GM12878 (cell line): ENCODE measurements at regions not wholly inside any gene's neighbourhood (a gene's known extent, or its start where the extent isn't known, plus 50 kb on each side); places are given as distances from the start of the nearest gene placed in this dataset.

ENCODE experiments used
- ATAC-seq: fragments of 200-7000 bp; cut with Tn5 transposase; 3 replicates; pipeline ENCODE4 v1.9.1; 2020; ENCODE audit warnings: mild to moderate bottlenecking, moderate library complexity
- BruUV-seq: library from RNA; stranded (reverse); fragments of 400-500 nt; replicated peaks from 2 replicates; lab custom pipeline; 2021; lab: Mats Ljungman, UMichigan
- CTCF ChIA-PET: fragments of 300-600 bp; sonication (Branson Sonifier 250); formaldehyde crosslinking; extraction: SDS; loops from one replicate; lab custom pipeline; 2021; ENCODE audit warnings: inconsistent platforms; lab: Yijun Ruan, JAX
- POLR2A ChIA-PET: fragments of 350-600 bp; formaldehyde crosslinking; extraction: SDS; loops from one replicate; lab custom pipeline; 2021; ENCODE audit warnings: inconsistent platforms; lab: Charles Lee
- RAD21 ChIA-PET: fragments of 300-600 bp; sonication (Branson Sonifier 250); formaldehyde crosslinking; loops from one replicate; lab custom pipeline; 2023; ENCODE audit warnings: antibody characterized with exemption; ENCODE audit not compliant: unreplicated experiment; lab: Charles Lee
- SMC1A ChIA-PET: fragments of 300-600 bp; sonication (Branson Sonifier 250); formaldehyde crosslinking; loops from one replicate; lab custom pipeline; 2023; ENCODE audit not compliant: unreplicated experiment, uncharacterized antibody; lab: Charles Lee
- DNase-seq: peaks from one replicate; pipeline ENCODE4 v3.0.0-alpha.2; 2011; ENCODE audit warnings: low read depth, low spot score
- FAIRE-seq: peaks from 3 replicates; lab custom pipeline; 2011; peaks lifted over from hg19 to GRCh38; lab: Jason Lieb, UNC
- H2AFZ ChIP-seq: 2 replicates; pipeline ENCODE4 v1.6.0; 2011; ENCODE audit warnings: low read depth, low read length, control low read depth; ENCODE audit not compliant: control insufficient read depth
- H3K27ac ChIP-seq: 2 replicates; pipeline ENCODE4 v1.5.1; 2011; ENCODE audit warnings: control low read depth; ENCODE audit not compliant: control insufficient read depth, insufficient read depth
- H3K27me3 ChIP-seq, 2 experiments: replicated peaks in 1 of 2; 2 replicates each; pipeline versions ENCODE4 v1.6.0 to v1.6.1; 2011; ENCODE audit warnings: low read length in 1 of 2; ENCODE audit not compliant: control insufficient read depth in 2 of 2, insufficient read depth in 2 of 2
- H3K36me3 ChIP-seq, 2 experiments: 2 replicates each; pipeline ENCODE4 v1.5.1; 2011; ENCODE audit warnings: low read length in 1 of 2; ENCODE audit not compliant: control insufficient read depth in 2 of 2, insufficient read depth in 2 of 2
- H3K4me1 ChIP-seq: 2 replicates; pipeline ENCODE4 v1.6.1; 2011; ENCODE audit warnings: mild to moderate bottlenecking, low read length, moderate library complexity, mixed read lengths; ENCODE audit not compliant: control insufficient read depth, insufficient read depth
- H3K4me2 ChIP-seq: 2 replicates; pipeline ENCODE4 v1.6.0; 2011; ENCODE audit warnings: control low read depth; ENCODE audit not compliant: control insufficient read depth, insufficient read depth
- H3K4me3 ChIP-seq: fragments of 200-600 bp; sonication (generic); 2 replicates; pipeline ENCODE4 v1.5.1; 2016
- H3K79me2 ChIP-seq: 2 replicates; pipeline ENCODE4 v1.6.0; 2011; ENCODE audit warnings: low read length; ENCODE audit not compliant: control insufficient read depth, insufficient read depth
- H3K9ac ChIP-seq: 2 replicates; pipeline ENCODE4 v1.8.0; 2011; ENCODE audit warnings: low read length, control low read depth, mixed read lengths; ENCODE audit not compliant: control insufficient read depth, insufficient read depth
- H3K9me3 ChIP-seq: replicated peaks from 3 replicates; pipeline ENCODE4 v1.5.1; 2011; ENCODE audit warnings: mild to moderate bottlenecking, low read length; ENCODE audit not compliant: control insufficient read depth, insufficient read depth
- H4K20me1 ChIP-seq: 2 replicates; pipeline ENCODE4 v1.6.0; 2011; ENCODE audit not compliant: control insufficient read depth, insufficient read depth
- CREB1 ChIP-seq: IDR thresholded peaks from 2 replicates; pipeline ENCODE4 v1.6.1; 2012; ENCODE audit warnings: low read depth, mild to moderate bottlenecking, inconsistent platforms
- HDAC6 ChIP-seq: fragments of 200-600 bp; sonication (generic); IDR thresholded peaks from one replicate; pipeline ENCODE4 v1.8.0; 2017; ENCODE audit warnings: antibody characterized with exemption; ENCODE audit not compliant: unreplicated experiment
- NBN ChIP-seq: fragments of 450-650 bp; IDR thresholded peaks from 2 replicates; pipeline ENCODE4 v1.6.1; 2016
- PAX8 ChIP-seq: fragments of 450-650 bp; IDR thresholded peaks from 2 replicates; pipeline ENCODE4 v1.6.1; 2017; ENCODE audit warnings: mild to moderate bottlenecking, moderate library complexity
- ZNF217 ChIP-seq: fragments of 450-650 bp; IDR thresholded peaks from 2 replicates; pipeline ENCODE4 v1.6.1; 2017; ENCODE audit warnings: antibody characterized with exemption, mild to moderate bottlenecking
- WGBS: methylation state at CpG from one replicate; pipeline ENCODE4 v1.1.6; 2016; ENCODE audit warnings: low lambda C conversion rate; ENCODE audit not compliant: insufficient replicate concordance, insufficient coverage; ENCODE audit errors: missing lambda C conversion rate; 5-methylcytosine and 5-hydroxymethylcytosine counted together
- in situ Hi-C: fragments of 300-500 bp; cut with MboI; formaldehyde crosslinking; loops from 9 replicates; pipeline ENCODE4 v1.14.3; 2018; ENCODE audit warnings: mixed read lengths
- intact Hi-C: fragments of 100-400 bp; cut with micrococcal nuclease; formaldehyde crosslinking; loops from one replicate; pipeline ENCODE4 v1.14.2; 2022; ENCODE audit not compliant: unreplicated experiment
- TF ChIP-seq, protein P1 (sequence below): IDR thresholded peaks from 2 replicates; pipeline ENCODE4 v1.6.1; 2012; ENCODE audit warnings: improper control_type of control experiment, low read depth, low read length; ENCODE audit not compliant: insufficient replicate concordance
- TF ChIP-seq, protein P2 (sequence below): IDR thresholded peaks from 2 replicates; pipeline ENCODE4 v1.6.1; 2012; ENCODE audit warnings: mild to moderate bottlenecking, low read depth, low read length
- TF ChIP-seq, protein P3 (sequence below): fragments of 450-650 bp; IDR thresholded peaks from 2 replicates; pipeline ENCODE4 v1.6.1; 2018; ENCODE audit warnings: borderline replicate concordance, mild to moderate bottlenecking; ENCODE audit not compliant: partially characterized antibody

DNA sequence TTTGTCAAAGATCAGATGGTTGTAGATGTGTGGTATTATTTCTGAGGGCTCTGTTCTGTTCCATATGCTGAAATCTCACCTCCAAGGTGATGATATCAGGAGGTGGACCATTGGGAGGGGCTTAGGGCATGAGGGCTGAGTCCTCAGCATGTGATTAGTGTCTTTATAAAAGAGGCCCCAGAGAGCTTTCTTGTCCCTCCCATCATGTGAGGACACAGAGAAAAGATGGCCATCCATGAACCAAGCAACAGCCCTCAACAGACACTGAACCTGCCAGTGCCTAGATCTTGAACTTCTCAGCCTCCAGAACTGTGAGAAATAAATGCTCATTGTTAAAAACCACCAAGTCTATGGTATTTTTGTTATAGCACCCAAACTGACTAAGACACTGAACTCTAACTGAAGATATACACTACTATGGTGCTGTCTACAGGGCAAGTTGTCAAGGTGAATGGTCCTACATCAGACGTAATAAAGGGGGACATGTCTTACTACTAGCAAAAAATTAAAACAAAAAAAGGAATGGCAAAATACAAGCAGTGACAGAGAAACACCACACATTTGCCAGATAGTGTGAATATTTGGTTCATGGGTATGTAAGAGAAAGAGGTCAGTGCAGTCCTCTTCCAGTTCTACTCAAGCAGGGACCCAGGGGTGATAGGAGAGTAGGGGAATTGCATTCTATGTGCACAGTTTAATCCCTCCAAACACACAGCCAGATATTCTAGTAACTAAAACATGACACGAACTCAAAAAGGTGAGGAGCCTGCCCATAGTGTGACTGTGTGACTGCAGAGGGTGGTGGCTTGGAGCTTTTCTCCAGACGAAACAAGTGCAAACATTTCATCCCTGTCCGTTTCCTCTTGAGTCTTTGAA, 164.4 kb upstream of the MYCN start:
- SMC1A ChIA-PET: no interaction called here
- no peak for DNase-seq
- no peaks in the 10 kb centered on the region for H3K9me3 ChIP-seq
- CTCF ChIA-PET: interaction anchor here (0.5 to 0.6 kb wide), 2 partner anchors 103 to 441 kb away, joined by 3 to 5 read pairs; no protein-coding TSS in a partner anchor
- H3K4me2 ChIP-seq: no peak overlapping the region
- H2AFZ ChIP-seq: no peak overlapping the region
- no peaks in the 10 kb centered on the region for H4K20me1 ChIP-seq
- no peaks in the 10 kb centered on the region for H3K4me1 ChIP-seq
- no peaks in the 10 kb centered on the region for H3K36me3 ChIP-seq
- H3K9ac ChIP-seq: no peak overlapping the region
- in situ Hi-C loops: no loop called here
- intact Hi-C loops: no loop called here
- RAD21 ChIA-PET: no interaction called here
- H3K27ac ChIP-seq: no peak overlapping the region
- POLR2A ChIA-PET: no interaction called here
- no peaks in the 10 kb centered on the region for H3K79me2 ChIP-seq
- no peak for FAIRE-seq
- 8% methylated on average over 4 of the region's 4 CpGs for WGBS
- ATAC-seq: no peak
- no peaks in the 10 kb centered on the region; a peak in 1 of 4 replicates for H3K27me3 ChIP-seq
- no TSS peak for BruUV-seq
- H3K4me3 ChIP-seq: no peak overlapping the region
- TF ChIP-seq ZNF217 (no peak), PAX8 (no peak), NBN (no peak), HDAC6 (no peak), CREB1 (no peak)
- TF ChIP-seq, protein P1, sequence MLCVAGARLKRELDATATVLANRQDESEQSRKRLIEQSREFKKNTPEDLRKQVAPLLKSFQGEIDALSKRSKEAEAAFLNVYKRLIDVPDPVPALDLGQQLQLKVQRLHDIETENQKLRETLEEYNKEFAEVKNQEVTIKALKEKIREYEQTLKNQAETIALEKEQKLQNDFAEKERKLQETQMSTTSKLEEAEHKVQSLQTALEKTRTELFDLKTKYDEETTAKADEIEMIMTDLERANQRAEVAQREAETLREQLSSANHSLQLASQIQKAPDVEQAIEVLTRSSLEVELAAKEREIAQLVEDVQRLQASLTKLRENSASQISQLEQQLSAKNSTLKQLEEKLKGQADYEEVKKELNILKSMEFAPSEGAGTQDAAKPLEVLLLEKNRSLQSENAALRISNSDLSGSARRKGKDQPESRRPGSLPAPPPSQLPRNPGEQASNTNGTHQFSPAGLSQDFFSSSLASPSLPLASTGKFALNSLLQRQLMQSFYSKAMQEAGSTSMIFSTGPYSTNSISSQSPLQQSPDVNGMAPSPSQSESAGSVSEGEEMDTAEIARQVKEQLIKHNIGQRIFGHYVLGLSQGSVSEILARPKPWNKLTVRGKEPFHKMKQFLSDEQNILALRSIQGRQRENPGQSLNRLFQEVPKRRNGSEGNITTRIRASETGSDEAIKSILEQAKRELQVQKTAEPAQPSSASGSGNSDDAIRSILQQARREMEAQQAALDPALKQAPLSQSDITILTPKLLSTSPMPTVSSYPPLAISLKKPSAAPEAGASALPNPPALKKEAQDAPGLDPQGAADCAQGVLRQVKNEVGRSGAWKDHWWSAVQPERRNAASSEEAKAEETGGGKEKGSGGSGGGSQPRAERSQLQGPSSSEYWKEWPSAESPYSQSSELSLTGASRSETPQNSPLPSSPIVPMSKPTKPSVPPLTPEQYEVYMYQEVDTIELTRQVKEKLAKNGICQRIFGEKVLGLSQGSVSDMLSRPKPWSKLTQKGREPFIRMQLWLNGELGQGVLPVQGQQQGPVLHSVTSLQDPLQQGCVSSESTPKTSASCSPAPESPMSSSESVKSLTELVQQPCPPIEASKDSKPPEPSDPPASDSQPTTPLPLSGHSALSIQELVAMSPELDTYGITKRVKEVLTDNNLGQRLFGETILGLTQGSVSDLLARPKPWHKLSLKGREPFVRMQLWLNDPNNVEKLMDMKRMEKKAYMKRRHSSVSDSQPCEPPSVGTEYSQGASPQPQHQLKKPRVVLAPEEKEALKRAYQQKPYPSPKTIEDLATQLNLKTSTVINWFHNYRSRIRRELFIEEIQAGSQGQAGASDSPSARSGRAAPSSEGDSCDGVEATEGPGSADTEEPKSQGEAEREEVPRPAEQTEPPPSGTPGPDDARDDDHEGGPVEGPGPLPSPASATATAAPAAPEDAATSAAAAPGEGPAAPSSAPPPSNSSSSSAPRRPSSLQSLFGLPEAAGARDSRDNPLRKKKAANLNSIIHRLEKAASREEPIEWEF: no peak
- TF ChIP-seq, protein P2, sequence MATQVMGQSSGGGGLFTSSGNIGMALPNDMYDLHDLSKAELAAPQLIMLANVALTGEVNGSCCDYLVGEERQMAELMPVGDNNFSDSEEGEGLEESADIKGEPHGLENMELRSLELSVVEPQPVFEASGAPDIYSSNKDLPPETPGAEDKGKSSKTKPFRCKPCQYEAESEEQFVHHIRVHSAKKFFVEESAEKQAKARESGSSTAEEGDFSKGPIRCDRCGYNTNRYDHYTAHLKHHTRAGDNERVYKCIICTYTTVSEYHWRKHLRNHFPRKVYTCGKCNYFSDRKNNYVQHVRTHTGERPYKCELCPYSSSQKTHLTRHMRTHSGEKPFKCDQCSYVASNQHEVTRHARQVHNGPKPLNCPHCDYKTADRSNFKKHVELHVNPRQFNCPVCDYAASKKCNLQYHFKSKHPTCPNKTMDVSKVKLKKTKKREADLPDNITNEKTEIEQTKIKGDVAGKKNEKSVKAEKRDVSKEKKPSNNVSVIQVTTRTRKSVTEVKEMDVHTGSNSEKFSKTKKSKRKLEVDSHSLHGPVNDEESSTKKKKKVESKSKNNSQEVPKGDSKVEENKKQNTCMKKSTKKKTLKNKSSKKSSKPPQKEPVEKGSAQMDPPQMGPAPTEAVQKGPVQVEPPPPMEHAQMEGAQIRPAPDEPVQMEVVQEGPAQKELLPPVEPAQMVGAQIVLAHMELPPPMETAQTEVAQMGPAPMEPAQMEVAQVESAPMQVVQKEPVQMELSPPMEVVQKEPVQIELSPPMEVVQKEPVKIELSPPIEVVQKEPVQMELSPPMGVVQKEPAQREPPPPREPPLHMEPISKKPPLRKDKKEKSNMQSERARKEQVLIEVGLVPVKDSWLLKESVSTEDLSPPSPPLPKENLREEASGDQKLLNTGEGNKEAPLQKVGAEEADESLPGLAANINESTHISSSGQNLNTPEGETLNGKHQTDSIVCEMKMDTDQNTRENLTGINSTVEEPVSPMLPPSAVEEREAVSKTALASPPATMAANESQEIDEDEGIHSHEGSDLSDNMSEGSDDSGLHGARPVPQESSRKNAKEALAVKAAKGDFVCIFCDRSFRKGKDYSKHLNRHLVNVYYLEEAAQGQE: no peak
- TF ChIP-seq, protein P3, sequence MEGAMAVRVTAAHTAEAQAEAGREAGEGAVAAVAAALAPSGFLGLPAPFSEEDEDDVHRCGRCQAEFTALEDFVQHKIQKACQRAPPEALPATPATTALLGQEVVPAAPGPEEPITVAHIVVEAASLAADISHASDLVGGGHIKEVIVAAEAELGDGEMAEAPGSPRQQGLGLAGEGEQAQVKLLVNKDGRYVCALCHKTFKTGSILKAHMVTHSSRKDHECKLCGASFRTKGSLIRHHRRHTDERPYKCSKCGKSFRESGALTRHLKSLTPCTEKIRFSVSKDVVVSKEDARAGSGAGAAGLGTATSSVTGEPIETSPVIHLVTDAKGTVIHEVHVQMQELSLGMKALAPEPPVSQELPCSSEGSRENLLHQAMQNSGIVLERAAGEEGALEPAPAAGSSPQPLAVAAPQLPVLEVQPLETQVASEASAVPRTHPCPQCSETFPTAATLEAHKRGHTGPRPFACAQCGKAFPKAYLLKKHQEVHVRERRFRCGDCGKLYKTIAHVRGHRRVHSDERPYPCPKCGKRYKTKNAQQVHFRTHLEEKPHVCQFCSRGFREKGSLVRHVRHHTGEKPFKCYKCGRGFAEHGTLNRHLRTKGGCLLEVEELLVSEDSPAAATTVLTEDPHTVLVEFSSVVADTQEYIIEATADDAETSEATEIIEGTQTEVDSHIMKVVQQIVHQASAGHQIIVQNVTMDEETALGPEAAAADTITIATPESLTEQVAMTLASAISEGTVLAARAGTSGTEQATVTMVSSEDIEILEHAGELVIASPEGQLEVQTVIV: no peak
